Ovary (tissue), 7 donors: ENCODE measurements at regions not wholly inside any gene's neighbourhood (a gene's known extent, or its start where the extent isn't known, plus 50 kb on each side); places are given as distances from the start of the nearest gene placed in this dataset.

Experiments
- DNase-seq, 5 donors: peaks; one replicate each; pipeline ENCODE4 v3.0.0-alpha.2; 2019 to 2020
- H3K27ac ChIP-seq, 2 donors: fragments of 200-600 bp; one replicate each; pipeline versions ENCODE4 v1.5.1 to v1.8.0; 2019 to 2022
- H3K27me3 ChIP-seq: fragments of 200-600 bp; one replicate; pipeline ENCODE4 v1.8.0; 2022
- H3K36me3 ChIP-seq: fragments of 200-600 bp; sonication (generic); one replicate; pipeline ENCODE4 v1.5.1; 2019
- H3K4me1 ChIP-seq: one replicate; pipeline ENCODE4 v1.8.1; 2013; ENCODE audit warnings: mild to moderate bottlenecking, moderate library complexity; ENCODE audit not compliant: insufficient read depth
- H3K4me3 ChIP-seq: fragments of 200-600 bp; sonication (generic); one replicate; pipeline ENCODE4 v1.5.1; 2017
- H3K9me3 ChIP-seq, 2 donors: fragments of 200-600 bp in 1 of 2; sonication (generic) in 1 of 2; one replicate each; pipeline versions ENCODE4 v1.5.1 to v1.8.1; 2013 to 2019; ENCODE audit warnings: mild to moderate bottlenecking in 1 of 2, moderate library complexity in 1 of 2
- EP300 ChIP-seq: sonication (generic); formaldehyde crosslinking; IDR thresholded peaks from one replicate; pipeline ENCODE4 v1.6.1; 2017; ENCODE audit warnings: antibody characterized with exemption
- POLR2A ChIP-seq: fragments of 450-650 bp; IDR thresholded peaks from one replicate; pipeline ENCODE4 v1.6.1; 2017; ENCODE audit warnings: antibody characterized with exemption, mild to moderate bottlenecking, moderate library complexity
- WGBS, 3 donors: extraction: QIAGEN DNeasy Blood & Tissue Kit in 1 of 3; methylation state at CpG; one replicate each; pipeline versions ENCODE4 v1.1.5 to v1.1.7; 2013 to 2017; 5-methylcytosine and 5-hydroxymethylcytosine counted together
- intact Hi-C, 4 donors: fragments of 100-400 bp; cut with DNase I; formaldehyde crosslinking; loops; one replicate each; pipeline versions ENCODE4 v1.11.0 to v1.15.1; 2022 to 2023
- TF ChIP-seq, protein P1 (sequence below), 3 donors: fragments of 450-650 bp in 2 of 3; fragments of 200-600 bp in 1 of 3; IDR thresholded peaks; one replicate each; pipeline versions ENCODE4 v1.5.1 to v1.8.0; 2016 to 2022; ENCODE audit warnings: antibody characterized with exemption in 3 of 3, mild to moderate bottlenecking in 1 of 3
- donor health status: DM: no; HTN: no; CAD: no; lungs with moderate emphysema.
- donor health status: DM: no; HTN: no; CAD: no.
- donor health status: Bipolar disorder and iron deficiency.
- donor health status: DM: no; HTN: no; CAD: no.
- donor health status: DM: yes; HTN: yes; CAD: no.

DNA sequence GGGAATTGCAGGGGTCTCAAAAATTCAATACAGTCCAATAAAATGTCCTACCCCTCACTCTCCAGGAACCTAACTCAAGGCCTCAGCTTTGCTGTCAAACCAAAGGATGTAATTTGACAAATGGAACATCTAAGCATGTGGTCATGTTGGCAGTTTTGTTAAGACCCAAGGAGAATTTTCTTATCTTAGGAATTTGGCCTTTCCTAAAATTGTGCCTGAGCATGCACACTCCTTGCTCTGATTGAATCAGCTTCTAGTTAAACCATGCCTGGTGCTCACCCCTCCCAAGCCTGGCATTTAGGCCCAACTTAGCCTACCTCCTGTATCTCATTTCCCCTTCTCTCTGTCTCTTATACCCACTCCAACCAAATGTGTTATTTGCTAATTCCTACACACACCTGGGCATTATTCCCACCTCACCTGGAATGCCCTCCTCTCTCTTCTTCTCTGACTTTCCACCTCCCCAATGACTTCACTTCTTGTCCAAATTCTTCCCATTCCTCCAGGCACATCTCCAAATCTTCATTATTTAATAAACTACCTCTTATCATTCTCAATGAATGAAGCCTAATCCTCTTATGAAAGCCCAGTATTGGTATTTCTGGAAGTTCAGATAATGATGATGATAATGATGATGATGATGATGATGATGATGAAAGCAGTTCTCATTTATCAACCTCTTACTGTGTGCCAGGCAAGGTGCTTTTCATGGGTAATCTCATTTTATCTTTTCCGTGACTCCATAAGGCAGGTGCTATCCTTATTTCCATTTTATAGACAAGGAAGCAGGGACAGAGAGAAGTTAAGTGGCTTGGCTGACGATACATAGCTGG lies 178.0 kb upstream of the IRX6 start:
- H3K4me3 ChIP-seq: no peak overlapping the region
- H3K9me3 ChIP-seq: no peaks in the 10 kb centered on the region
- no peak for DNase-seq
- intact Hi-C loops: no loop called here
- H3K4me1 ChIP-seq: no peaks in the 10 kb centered on the region
- H3K27ac ChIP-seq: no peak overlapping the region
- WGBS, 3 donors: 68 to 88% (median 80%) methylated on average over 2 of the region's 2 CpGs
- no peaks in the 10 kb centered on the region for H3K36me3 ChIP-seq
- H3K27me3 ChIP-seq: no peaks in the 10 kb centered on the region
- TF ChIP-seq EP300 (no peak), POLR2A (no peak)
- TF ChIP-seq, protein P1, sequence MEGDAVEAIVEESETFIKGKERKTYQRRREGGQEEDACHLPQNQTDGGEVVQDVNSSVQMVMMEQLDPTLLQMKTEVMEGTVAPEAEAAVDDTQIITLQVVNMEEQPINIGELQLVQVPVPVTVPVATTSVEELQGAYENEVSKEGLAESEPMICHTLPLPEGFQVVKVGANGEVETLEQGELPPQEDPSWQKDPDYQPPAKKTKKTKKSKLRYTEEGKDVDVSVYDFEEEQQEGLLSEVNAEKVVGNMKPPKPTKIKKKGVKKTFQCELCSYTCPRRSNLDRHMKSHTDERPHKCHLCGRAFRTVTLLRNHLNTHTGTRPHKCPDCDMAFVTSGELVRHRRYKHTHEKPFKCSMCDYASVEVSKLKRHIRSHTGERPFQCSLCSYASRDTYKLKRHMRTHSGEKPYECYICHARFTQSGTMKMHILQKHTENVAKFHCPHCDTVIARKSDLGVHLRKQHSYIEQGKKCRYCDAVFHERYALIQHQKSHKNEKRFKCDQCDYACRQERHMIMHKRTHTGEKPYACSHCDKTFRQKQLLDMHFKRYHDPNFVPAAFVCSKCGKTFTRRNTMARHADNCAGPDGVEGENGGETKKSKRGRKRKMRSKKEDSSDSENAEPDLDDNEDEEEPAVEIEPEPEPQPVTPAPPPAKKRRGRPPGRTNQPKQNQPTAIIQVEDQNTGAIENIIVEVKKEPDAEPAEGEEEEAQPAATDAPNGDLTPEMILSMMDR (IDR thresholded peaks at IDR 0.05): no peak

DNA sequence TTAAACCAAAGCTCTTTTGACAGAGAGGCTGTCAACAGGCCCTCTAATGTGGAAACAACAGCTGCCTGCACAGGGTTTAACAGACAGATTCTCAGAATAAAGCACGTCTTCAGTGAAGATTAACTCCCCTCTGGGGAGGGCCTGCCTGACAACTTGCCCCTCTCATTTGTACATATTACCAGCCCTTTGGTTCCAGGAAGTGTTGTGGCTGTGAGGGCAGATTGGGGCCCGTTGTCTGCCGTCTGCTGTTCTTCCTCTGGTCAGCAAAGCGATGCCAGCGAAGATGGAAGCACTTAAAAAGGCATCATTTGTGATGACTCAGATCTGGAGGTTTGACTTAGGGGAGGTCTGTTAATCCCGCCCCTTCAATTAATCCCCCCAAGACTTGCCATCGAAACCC lies 177.0 kb upstream of the IRX6 start:
- Histone ChIP-seq H3K36me3 (no peaks in the 10 kb centered on the region), H3K9me3 (no peaks in the 10 kb centered on the region), H3K27ac (no peak overlapping the region), H3K4me1 (no peaks in the 10 kb centered on the region), H3K4me3 (no peak overlapping the region), H3K27me3 (no peaks in the 10 kb centered on the region)
- 44 to 53% (median 48%) methylated on average over 7 of the region's 7 CpGs for WGBS, 3 donors
- no peak for DNase-seq
- intact Hi-C loops: no loop called here
- TF ChIP-seq EP300 (no peak), POLR2A (no peak)
- TF ChIP-seq, protein P1 (IDR thresholded peaks at IDR 0.05): no peak

DNA sequence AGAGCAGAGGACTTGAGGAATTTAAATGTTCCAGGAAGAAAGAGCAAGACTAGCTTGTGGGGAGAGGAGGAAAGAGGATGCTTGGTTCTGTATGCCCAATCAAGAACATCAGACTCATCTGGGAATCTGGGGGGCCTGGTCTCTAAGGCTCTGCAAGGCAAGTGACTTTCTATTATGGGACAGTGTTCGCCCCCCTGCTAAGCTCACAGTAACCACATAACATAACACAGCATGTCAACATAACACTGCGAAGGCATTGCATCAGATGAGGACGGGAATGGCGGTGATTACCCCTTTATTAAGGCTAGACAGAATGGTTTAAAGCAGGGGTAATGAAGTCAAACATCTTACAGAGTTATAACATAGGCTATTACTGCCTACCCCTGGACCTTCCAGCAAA lies 176.6 kb upstream of the IRX6 start:
- Histone ChIP-seq H3K4me1 (no peaks in the 10 kb centered on the region), H3K27ac (no peak overlapping the region), H3K36me3 (no peaks in the 10 kb centered on the region), H3K9me3 (no peaks in the 10 kb centered on the region), H3K27me3 (no peaks in the 10 kb centered on the region), H3K4me3 (no peak overlapping the region)
- intact Hi-C loops: no loop called here
- 80 to 86% (median 81%) methylated on average over 4 of the region's 4 CpGs for WGBS, 3 donors
- TF ChIP-seq, protein P1 (IDR thresholded peaks at IDR 0.05): no peak
- no peak for TF ChIP-seq EP300
- TF ChIP-seq POLR2A: no peak
- DNase-seq: no peak

DNA sequence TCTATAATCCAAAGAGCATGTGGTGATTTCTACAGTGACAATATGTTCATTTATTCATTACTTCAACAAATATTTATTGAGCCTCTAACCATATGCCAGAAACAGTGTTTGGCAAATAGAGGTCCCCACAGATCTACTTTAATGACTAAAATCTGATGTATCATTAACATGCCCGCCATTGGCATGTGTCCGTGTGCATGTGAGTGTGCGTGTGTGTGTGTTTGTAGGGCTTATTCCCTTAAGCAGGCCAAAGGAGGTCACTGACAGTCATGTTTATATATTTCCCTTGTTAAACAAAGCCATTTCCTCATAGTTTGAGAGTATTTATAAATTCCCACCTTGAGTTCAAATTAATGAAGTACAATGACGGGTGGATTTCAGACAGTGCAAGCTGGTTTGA lies 174.4 kb upstream of the IRX6 start:
- Histone ChIP-seq H3K27ac (no peak overlapping the region), H3K27me3 (no peaks in the 10 kb centered on the region), H3K4me1 (no peaks in the 10 kb centered on the region), H3K4me3 (no peak overlapping the region), H3K9me3 (no peaks in the 10 kb centered on the region), H3K36me3 (no peaks in the 10 kb centered on the region)
- TF ChIP-seq POLR2A: no peak
- TF ChIP-seq EP300: no peak
- TF ChIP-seq, protein P1 (IDR thresholded peaks at IDR 0.05): no peak
- intact Hi-C loops: no loop called here
- WGBS, 3 donors: 74 to 84% (median 80%) methylated on average over 4 of the region's 4 CpGs
- DNase-seq: no peak
